RKO (cell line): ENCODE measurements at regions not wholly inside any gene's neighbourhood (a gene's known extent, or its start where the extent isn't known, plus 50 kb on each side); places are given as distances from the start of the nearest gene placed in this dataset.
"Not testable (repeated sequence)": the region's sequence is repeated elsewhere in the genome, so short reads cannot be mapped to it uniquely, and the experiment has no call there.

Experiments used
- DNase-seq: peaks from one replicate; pipeline ENCODE4 v3.0.0-alpha.2; 2016; ENCODE audit warnings: low spot score

- DNase-seq = no peak
Measured at GRCh38 chr18:70600225-70600925, 311.5 kb downstream of the SOCS6 start.

GRCh38 chr18:70598406-70598805 lies 309.6 kb downstream of the SOCS6 start:
- no peak for DNase-seq

GRCh38 chr18:70582981-70583380 lies 294.1 kb downstream of the SOCS6 start:
- no peak for DNase-seq

GRCh38 chr18:70578480-70578879 lies 289.6 kb downstream of the SOCS6 start:
- DNase-seq = no peak

- DNase-seq = no peak
Measured at GRCh38 chr18:70577023-70577420, 288.2 kb downstream of the SOCS6 start.

GRCh38 chr18:70576276-70577022 lies 287.6 kb downstream of the SOCS6 start:
- DNase-seq = no peak

GRCh38 chr18:70574951-70575350 lies 286.1 kb downstream of the SOCS6 start:
- DNase-seq = not testable (repeated sequence)

- not testable (repeated sequence) for DNase-seq
Measured at GRCh38 chr18:70569647-70570046, 280.8 kb downstream of the SOCS6 start.

GRCh38 chr18:70559446-70559845 lies 270.6 kb downstream of the SOCS6 start:
- no peak for DNase-seq

GRCh38 chr18:70558371-70558770 lies 269.5 kb downstream of the SOCS6 start:
- no peak for DNase-seq

- no peak for DNase-seq
Measured at GRCh38 chr18:70554854-70555445, 266.1 kb downstream of the SOCS6 start.

- DNase-seq = no peak
Measured at GRCh38 chr18:70553936-70554260, 265.1 kb downstream of the SOCS6 start.

GRCh38 chr18:70553245-70553935 lies 264.5 kb downstream of the SOCS6 start:
- DNase-seq = no peak

- no peak for DNase-seq
Measured at GRCh38 chr18:70536370-70537062, 247.7 kb downstream of the SOCS6 start.

- DNase-seq = no peak
Measured at GRCh38 chr18:70535041-70535440, 246.2 kb downstream of the SOCS6 start.

GRCh38 chr18:70525322-70525721 lies 236.5 kb downstream of the SOCS6 start:
- not testable (repeated sequence) for DNase-seq

- DNase-seq = no peak
Measured at GRCh38 chr18:70523792-70524182, 234.9 kb downstream of the SOCS6 start.

GRCh38 chr18:70523035-70523791 lies 234.4 kb downstream of the SOCS6 start:
- DNase-seq = no peak

- DNase-seq = no peak
Measured at GRCh38 chr18:70522183-70522680, 233.4 kb downstream of the SOCS6 start.

- DNase-seq = no peak
Measured at GRCh38 chr18:70520867-70521266, 232.0 kb downstream of the SOCS6 start.

GRCh38 chr18:70513502-70514171 lies 224.8 kb downstream of the SOCS6 start:
- DNase-seq = no peak
